Activated B cell treated with CpG ODN at 0.5 μM for 24 hours (primary cell): ENCODE measurements at regions not wholly inside any gene's neighbourhood (a gene's known extent, or its start where the extent isn't known, plus 50 kb on each side); places are given as distances from the start of the nearest gene placed in this dataset.

Experiments
- ATAC-seq: fragments of 200-7000 bp; cut with Tn5 transposase; one replicate; pipeline ENCODE4 v1.10.0; 2021; ENCODE audit warnings: low read depth, mild to moderate bottlenecking, moderate library complexity
- CTCF ChIA-PET: fragments of 350-600 bp; sonication (Branson Sonifier 250); formaldehyde crosslinking; loops from one replicate; lab custom pipeline; 2021; ENCODE audit warnings: antibody characterized with exemption; lab: Charles Lee
- POLR2A ChIA-PET: fragments of 350-600 bp; sonication (Branson Sonifier 250); formaldehyde crosslinking; loops from one replicate; lab custom pipeline; 2021; ENCODE audit warnings: antibody characterized with exemption; lab: Charles Lee
- DNase-seq: peaks from one replicate; pipeline ENCODE4 v3.0.0; 2022
- H3K27ac Mint-ChIP-seq: one replicate; pipeline ENCODE4 v1.8.0; 2020; ENCODE audit warnings: mixed read lengths
- H3K27me3 Mint-ChIP-seq: one replicate; pipeline ENCODE4 v1.8.0; 2021; ENCODE audit warnings: mixed read lengths
- H3K36me3 Mint-ChIP-seq: one replicate; pipeline ENCODE4 v1.8.0; 2021; ENCODE audit warnings: low read depth, mixed read lengths
- H3K4me1 Mint-ChIP-seq: one replicate; pipeline ENCODE4 v1.8.0; 2021; ENCODE audit warnings: mixed read lengths
- H3K4me3 Mint-ChIP-seq: one replicate; pipeline ENCODE4 v1.8.0; 2020; ENCODE audit warnings: mild to moderate bottlenecking, mixed read lengths
- H3K9me3 Mint-ChIP-seq: one replicate; pipeline ENCODE4 v1.8.0; 2020; ENCODE audit warnings: mixed read lengths
- intact Hi-C: fragments of 100-400 bp; cut with micrococcal nuclease; formaldehyde crosslinking; loops from one replicate; pipeline ENCODE4 v1.15.1; 2024
- TF ChIP-seq, protein P1 (sequence below): fragments of 200-600 bp; IDR thresholded peaks from one replicate; pipeline ENCODE4 v1.8.0; 2022; ENCODE audit warnings: antibody characterized with exemption, mild to moderate bottlenecking

DNA sequence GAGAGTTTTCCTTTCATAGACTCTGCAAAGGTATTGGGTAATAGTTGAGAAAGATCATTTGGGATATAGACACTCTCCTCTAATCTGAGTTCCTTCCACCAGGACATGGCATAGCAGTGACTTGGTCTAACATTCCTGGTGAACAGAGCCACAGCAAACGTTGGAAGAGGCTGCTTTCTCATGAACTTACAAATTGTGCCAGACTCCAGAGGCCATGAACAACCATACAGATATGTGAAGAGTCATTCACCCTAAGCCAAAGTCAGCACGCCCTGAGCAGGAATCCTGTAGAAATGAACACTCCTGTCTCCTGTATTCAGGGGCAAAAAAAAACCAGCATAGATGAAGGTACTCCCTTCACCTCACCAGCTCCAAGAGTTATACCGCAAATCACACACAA, 152.8 kb downstream of the TMEM18 start:
- TF ChIP-seq, protein P1, sequence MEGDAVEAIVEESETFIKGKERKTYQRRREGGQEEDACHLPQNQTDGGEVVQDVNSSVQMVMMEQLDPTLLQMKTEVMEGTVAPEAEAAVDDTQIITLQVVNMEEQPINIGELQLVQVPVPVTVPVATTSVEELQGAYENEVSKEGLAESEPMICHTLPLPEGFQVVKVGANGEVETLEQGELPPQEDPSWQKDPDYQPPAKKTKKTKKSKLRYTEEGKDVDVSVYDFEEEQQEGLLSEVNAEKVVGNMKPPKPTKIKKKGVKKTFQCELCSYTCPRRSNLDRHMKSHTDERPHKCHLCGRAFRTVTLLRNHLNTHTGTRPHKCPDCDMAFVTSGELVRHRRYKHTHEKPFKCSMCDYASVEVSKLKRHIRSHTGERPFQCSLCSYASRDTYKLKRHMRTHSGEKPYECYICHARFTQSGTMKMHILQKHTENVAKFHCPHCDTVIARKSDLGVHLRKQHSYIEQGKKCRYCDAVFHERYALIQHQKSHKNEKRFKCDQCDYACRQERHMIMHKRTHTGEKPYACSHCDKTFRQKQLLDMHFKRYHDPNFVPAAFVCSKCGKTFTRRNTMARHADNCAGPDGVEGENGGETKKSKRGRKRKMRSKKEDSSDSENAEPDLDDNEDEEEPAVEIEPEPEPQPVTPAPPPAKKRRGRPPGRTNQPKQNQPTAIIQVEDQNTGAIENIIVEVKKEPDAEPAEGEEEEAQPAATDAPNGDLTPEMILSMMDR, result no peak
- no peak for ATAC-seq
- intact Hi-C loops, result no loop called here
- CTCF ChIA-PET, result no interaction called here
- H3K27ac Mint-ChIP-seq, result no peak overlapping the region
- H3K27me3 Mint-ChIP-seq, result no peaks in the 10 kb centered on the region
- no peak for DNase-seq
- POLR2A ChIA-PET, result no interaction called here
- H3K4me3 Mint-ChIP-seq, result no peak overlapping the region
- no peaks in the 10 kb centered on the region for H3K9me3 Mint-ChIP-seq
- no peaks in the 10 kb centered on the region for H3K36me3 Mint-ChIP-seq
- peaks cover 2% of the 10 kb centered on the region for H3K4me1 Mint-ChIP-seq

DNA sequence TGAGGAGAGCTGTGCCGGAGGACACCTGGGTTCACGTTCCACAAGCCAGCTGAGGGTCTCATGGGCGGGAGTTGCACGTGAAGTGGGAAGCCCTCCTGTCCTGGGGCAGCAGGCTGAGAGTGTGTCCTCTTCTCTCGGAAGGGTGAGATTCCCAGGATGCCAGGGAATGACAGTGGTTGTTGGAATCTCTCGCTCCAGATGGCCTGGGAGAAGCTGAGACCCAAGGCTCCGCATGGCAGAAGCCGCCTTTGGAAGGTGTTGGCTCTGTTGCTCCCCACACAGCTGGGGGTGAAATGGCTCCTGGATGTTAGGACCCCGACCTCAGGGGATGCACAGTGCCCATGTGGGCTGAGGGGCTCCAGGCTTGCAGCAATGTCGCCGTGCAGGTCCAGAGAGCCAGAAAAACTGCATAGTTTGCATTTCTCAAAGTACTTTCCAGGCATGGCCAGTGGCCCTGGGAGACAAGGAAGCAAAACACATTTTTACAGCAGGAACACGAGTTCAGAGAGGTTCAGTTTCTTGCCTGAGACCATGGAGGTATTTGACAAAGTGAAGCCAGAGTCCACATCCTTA, 153.4 kb downstream of the TMEM18 start:
- DNase-seq (no peak), ATAC-seq (no peak)
- no peaks in the 10 kb centered on the region for H3K4me1 Mint-ChIP-seq
- no peaks in the 10 kb centered on the region for H3K27me3 Mint-ChIP-seq
- no peak overlapping the region for H3K4me3 Mint-ChIP-seq
- POLR2A ChIA-PET, result no interaction called here
- CTCF ChIA-PET, result no interaction called here
- intact Hi-C loops, result no loop called here
- H3K9me3 Mint-ChIP-seq, result no peaks in the 10 kb centered on the region
- TF ChIP-seq, protein P1, result no peak
- no peak overlapping the region for H3K27ac Mint-ChIP-seq
- no peaks in the 10 kb centered on the region for H3K36me3 Mint-ChIP-seq

DNA sequence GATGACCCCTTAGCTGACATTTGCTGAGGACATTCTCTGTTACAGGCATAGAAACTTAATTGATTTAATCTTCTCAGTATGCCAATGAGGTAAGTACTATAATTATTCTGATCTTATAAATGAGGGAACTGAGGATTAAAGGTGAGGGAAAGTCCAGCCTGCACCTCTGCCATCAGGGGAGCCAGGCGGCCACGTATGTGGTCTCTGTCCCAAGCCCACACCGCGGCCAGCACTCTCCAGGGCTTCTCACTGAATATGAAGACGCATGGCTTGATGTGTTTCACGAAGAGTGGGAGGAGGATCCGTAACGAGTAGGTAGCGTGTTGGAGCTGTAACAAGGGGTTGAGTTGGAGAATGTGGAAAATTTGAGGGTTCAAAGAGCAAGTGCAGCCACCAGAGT, 154.4 kb downstream of the TMEM18 start:
- ATAC-seq, result no peak
- Mint-ChIP-seq H3K4me1 (no peaks in the 10 kb centered on the region), H3K36me3 (no peaks in the 10 kb centered on the region), H3K27ac (no peak overlapping the region), H3K4me3 (no peak overlapping the region), H3K9me3 (no peaks in the 10 kb centered on the region), H3K27me3 (no peaks in the 10 kb centered on the region)
- TF ChIP-seq, protein P1, result no peak
- ChIA-PET CTCF (no interaction called here), POLR2A (no interaction called here)
- DNase-seq, result no peak
- intact Hi-C loops, result no loop called here

DNA sequence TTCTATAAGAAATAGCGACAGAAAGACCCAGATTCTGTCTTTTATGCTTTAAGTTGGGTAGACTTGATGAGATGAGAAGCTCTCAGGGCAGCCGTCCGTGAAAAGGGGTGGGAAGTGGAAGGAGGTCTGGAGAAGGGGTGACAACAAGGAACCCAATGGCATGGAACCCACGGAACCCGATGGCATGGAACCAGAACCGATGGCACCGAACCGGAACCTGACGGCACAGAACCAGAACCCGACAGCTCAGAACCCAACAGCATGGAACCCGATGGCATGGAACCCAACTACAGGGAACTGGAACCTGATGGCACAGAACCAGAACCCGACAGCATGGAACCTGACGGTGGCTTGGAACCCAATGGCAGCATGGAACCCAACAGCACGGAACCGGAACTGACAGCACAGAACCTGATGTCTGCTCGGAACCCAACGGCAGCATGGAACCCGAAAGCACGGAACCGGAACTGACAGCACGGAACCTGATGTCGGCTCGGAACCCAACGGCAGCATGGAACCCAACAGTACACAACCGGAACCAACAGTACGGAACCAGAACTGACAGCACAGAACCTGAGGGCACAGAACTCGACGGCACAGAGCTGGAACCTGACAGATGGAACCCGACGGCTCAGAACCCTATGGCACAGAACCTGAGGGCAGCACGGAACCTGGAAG, 155.2 kb downstream of the TMEM18 start:
- CTCF ChIA-PET, result no interaction called here
- Mint-ChIP-seq H3K9me3 (no peaks in the 10 kb centered on the region), H3K27ac (no peak overlapping the region)

DNA sequence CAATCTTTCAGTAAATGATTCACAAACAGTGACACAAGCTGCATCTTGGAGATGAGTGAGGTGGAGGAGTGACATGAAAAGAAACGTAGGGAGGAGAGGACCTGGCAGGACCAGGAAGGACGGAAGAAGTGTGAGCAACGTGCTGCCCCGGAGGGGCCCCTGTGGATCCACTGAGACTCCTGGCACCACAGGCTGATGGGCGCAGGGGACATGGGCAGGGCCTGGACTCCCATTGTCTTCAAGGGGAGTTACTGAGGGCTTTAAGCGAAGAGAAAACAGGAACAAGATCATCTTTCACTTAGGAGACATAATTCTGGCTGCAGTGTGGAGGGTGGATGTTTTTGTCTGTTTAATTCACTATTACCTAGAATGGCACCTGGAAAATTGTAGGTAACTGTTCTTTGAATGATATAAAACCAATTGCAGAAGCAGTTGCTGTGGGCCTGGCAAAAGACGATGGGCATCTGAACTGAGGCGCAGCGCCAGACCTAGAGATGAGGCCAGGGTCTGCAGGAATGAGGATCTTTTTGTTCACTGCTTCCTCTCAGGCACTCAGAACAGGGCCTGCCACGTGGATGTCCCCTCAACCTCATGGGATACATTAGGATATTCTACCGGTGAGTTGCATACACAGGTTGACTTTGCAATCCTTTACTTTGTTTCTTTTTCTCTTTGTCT, 156.4 kb downstream of the TMEM18 start:
- POLR2A ChIA-PET, result no interaction called here
- Mint-ChIP-seq H3K27me3 (no peaks in the 10 kb centered on the region), H3K9me3 (no peaks in the 10 kb centered on the region), H3K4me3 (no peak overlapping the region), H3K36me3 (no peaks in the 10 kb centered on the region), H3K27ac (no peak overlapping the region), H3K4me1 (no peaks in the 10 kb centered on the region)
- ATAC-seq, result no peak
- TF ChIP-seq, protein P1, result no peak
- intact Hi-C loops, result no loop called here
- CTCF ChIA-PET, result no interaction called here
- DNase-seq, result no peak

More for the DNA sequence above, 155.2 kb downstream of the TMEM18 start:
- Mint-ChIP-seq H3K4me3 (no peak overlapping the region), H3K27me3 (no peaks in the 10 kb centered on the region), H3K4me1 (no peaks in the 10 kb centered on the region), H3K36me3 (no peaks in the 10 kb centered on the region)
- TF ChIP-seq, protein P1, result no peak
- intact Hi-C loops, result no loop called here
- DNase-seq, result no peak
- ATAC-seq, result no peak
- POLR2A ChIA-PET, result no interaction called here
